Esophagus squamous epithelium (tissue), 4 donors: ENCODE measurements at regions not wholly inside any gene's neighbourhood (a gene's known extent, or its start where the extent isn't known, plus 50 kb on each side); places are given as distances from the start of the nearest gene placed in this dataset.

Source experiments
- CTCF ChIP-seq, 6 experiments: fragments of 450-650 bp in 4 of 6; fragments of 200-600 bp in 2 of 6; sonication (generic) in 2 of 6; IDR thresholded peaks; one replicate each; pipeline ENCODE4 v1.5.1; 2016 to 2019; ENCODE audit warnings: antibody characterized with exemption in 6 of 6, mild to moderate bottlenecking in 4 of 6, moderate library complexity in 4 of 6
- POLR2A ChIP-seq, 4 donors: fragments of 450-650 bp; IDR thresholded peaks; one replicate each; pipeline ENCODE4 v1.6.1; 2017; ENCODE audit warnings: antibody characterized with exemption in 4 of 4, mild to moderate bottlenecking in 4 of 4, moderate library complexity in 3 of 4

GRCh38 chr16:6091021-6091420 lies 993.4 kb upstream of the EEF2KMT start:
- TF ChIP-seq CTCF (IDR thresholded peaks at IDR 0.05) (no peak), POLR2A (IDR thresholded peaks at IDR 0.05) (no peak)
